ENCODE measurements at regions not wholly inside any gene's neighbourhood (a gene's known extent, or its start where the extent isn't known, plus 50 kb on each side); places are given as distances from the start of the nearest gene placed in this dataset.

GRCh38 chr2:217206016-217206725 is 346.3 kb upstream of the TNP1 start:
- TF ChIP-seq MYC (IDR thresholded peaks at IDR 0.05; ENCODE audit: insufficient read depth, insufficient read length, insufficient replicate concordance, low read length, severe bottlenecking), result no peak
- no peak for TF ChIP-seq SMC3 (IDR thresholded peaks at IDR 0.05; ENCODE audit: borderline replicate concordance, low read length)
- TF ChIP-seq HCFC1 (IDR thresholded peaks at IDR 0.05; ENCODE audit: low read length), result no peak
- TF ChIP-seq TCF7 (IDR thresholded peaks at IDR 0.05; ENCODE audit: borderline replicate concordance), result no peak
- TF ChIP-seq ETV6 (conservative IDR thresholded peaks at IDR 0.05 in 1 of 2, IDR thresholded peaks at IDR 0.05 in 1 of 2; ENCODE audit: borderline replicate concordance in 1 of 2, low read depth in 1 of 2), result no peak
- no peak for TF ChIP-seq ZNF217 (IDR thresholded peaks at IDR 0.05)
- TF ChIP-seq SREBF2 (IDR thresholded peaks at IDR 0.05; ENCODE audit: low read length), result no peak
- no peak for TF ChIP-seq MXI1 (IDR thresholded peaks at IDR 0.05; ENCODE audit: low read depth, low read length)

Measured in GM12878 (cell line).